ENCODE measurements at regions not wholly inside any gene's neighbourhood (a gene's known extent, or its start where the extent isn't known, plus 50 kb on each side); places are given as distances from the start of the nearest gene placed in this dataset.

- no peaks in the 10 kb centered on the region for H3K4me1 ChIP-seq
- no peak overlapping the region for H3K4me3 ChIP-seq
- H3K27me3 ChIP-seq, result no peaks in the 10 kb centered on the region
- no peaks in the 10 kb centered on the region for H3K9me3 ChIP-seq
- no peak overlapping the region for H3K27ac ChIP-seq
- no peak for DNase-seq (ENCODE audit: low spot score in 2 of 2)
- TF ChIP-seq CTCF (IDR thresholded peaks at IDR 0.05), result no peak
- intact Hi-C loops (cut with DNase I), result no loop called here
- no peaks in the 10 kb centered on the region for H3K36me3 ChIP-seq
Measured at GRCh38 chr14:58965601-58966000, 222.9 kb upstream of the DAAM1 start.

GRCh38 chr14:58966997-58967396, 221.5 kb upstream of the DAAM1 start:
- no peak overlapping the region for H3K4me3 ChIP-seq
- no peak for TF ChIP-seq CTCF (IDR thresholded peaks at IDR 0.05)
- intact Hi-C loops (cut with DNase I), result no loop called here
- H3K27ac ChIP-seq, result no peak overlapping the region
- H3K9me3 ChIP-seq, result no peaks in the 10 kb centered on the region
- no peaks in the 10 kb centered on the region for H3K36me3 ChIP-seq
- DNase-seq (ENCODE audit: low spot score in 2 of 2), result no peak
- H3K27me3 ChIP-seq, result no peaks in the 10 kb centered on the region
- H3K4me1 ChIP-seq, result no peaks in the 10 kb centered on the region

GRCh38 chr14:58969951-58970751, 218.3 kb upstream of the DAAM1 start:
- Histone ChIP-seq H3K36me3 (no peaks in the 10 kb centered on the region), H3K27ac (no peak overlapping the region), H3K4me3 (no peak overlapping the region), H3K27me3 (no peaks in the 10 kb centered on the region), H3K4me1 (no peaks in the 10 kb centered on the region), H3K9me3 (no peaks in the 10 kb centered on the region)
- no peak for TF ChIP-seq CTCF (IDR thresholded peaks at IDR 0.05)
- no peak for DNase-seq (ENCODE audit: low spot score in 2 of 2)
- intact Hi-C loops (cut with DNase I), result no loop called here

- no peak overlapping the region for H3K4me3 ChIP-seq
- no peak for TF ChIP-seq CTCF (IDR thresholded peaks at IDR 0.05)
- H3K27me3 ChIP-seq, result no peaks in the 10 kb centered on the region
- no peaks in the 10 kb centered on the region for H3K9me3 ChIP-seq
- no peaks in the 10 kb centered on the region for H3K36me3 ChIP-seq
- intact Hi-C loops (cut with DNase I), result no loop called here
- no peak for DNase-seq (ENCODE audit: low spot score in 2 of 2)
- H3K4me1 ChIP-seq, result no peaks in the 10 kb centered on the region
- no peak overlapping the region for H3K27ac ChIP-seq
Measured at GRCh38 chr14:58972233-58973017, 216.0 kb upstream of the DAAM1 start.

- H3K27ac ChIP-seq, result no peak overlapping the region
- intact Hi-C loops (cut with DNase I), result no loop called here
- no peaks in the 10 kb centered on the region for H3K27me3 ChIP-seq
- no peak for TF ChIP-seq CTCF (IDR thresholded peaks at IDR 0.05)
- no peak overlapping the region for H3K4me3 ChIP-seq
- no peaks in the 10 kb centered on the region for H3K36me3 ChIP-seq
- no peak for DNase-seq (ENCODE audit: low spot score in 2 of 2)
- no peaks in the 10 kb centered on the region for H3K9me3 ChIP-seq
- no peaks in the 10 kb centered on the region for H3K4me1 ChIP-seq
Measured at GRCh38 chr14:58977366-58977765, 211.1 kb upstream of the DAAM1 start.
